NCI-H2171 (cell line): ENCODE measurements at regions not wholly inside any gene's neighbourhood (a gene's known extent, or its start where the extent isn't known, plus 50 kb on each side); places are given as distances from the start of the nearest gene placed in this dataset.
"Not testable (repeated sequence)": the region's sequence is repeated elsewhere in the genome, so short reads cannot be mapped to it uniquely, and the experiment has no call there.

ENCODE experiments used
- DNase-seq: peaks from one replicate; lab custom pipeline; 2025; lab: John Stamatoyannopoulos, UW

DNA sequence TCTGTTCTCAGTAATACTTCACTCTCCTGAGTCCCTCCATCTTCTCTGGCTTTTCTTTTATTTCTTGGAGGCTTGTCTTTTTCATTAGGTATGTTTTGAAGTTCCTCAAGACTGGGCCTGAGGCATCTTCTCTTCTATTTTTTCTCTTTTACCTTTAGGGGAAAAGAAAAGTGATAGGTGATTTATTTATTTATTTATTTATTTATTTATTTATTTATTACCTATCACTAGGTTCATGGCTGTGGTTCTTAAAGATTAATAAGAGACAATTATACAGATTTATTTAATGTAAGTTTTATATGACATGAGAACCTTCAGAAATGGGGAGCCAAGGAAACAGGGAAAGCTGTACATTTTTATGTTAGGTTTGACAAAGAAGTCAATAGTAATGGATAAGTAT is 330.3 kb upstream of the RBMS3 start:
- DNase-seq, result no peak

DNA sequence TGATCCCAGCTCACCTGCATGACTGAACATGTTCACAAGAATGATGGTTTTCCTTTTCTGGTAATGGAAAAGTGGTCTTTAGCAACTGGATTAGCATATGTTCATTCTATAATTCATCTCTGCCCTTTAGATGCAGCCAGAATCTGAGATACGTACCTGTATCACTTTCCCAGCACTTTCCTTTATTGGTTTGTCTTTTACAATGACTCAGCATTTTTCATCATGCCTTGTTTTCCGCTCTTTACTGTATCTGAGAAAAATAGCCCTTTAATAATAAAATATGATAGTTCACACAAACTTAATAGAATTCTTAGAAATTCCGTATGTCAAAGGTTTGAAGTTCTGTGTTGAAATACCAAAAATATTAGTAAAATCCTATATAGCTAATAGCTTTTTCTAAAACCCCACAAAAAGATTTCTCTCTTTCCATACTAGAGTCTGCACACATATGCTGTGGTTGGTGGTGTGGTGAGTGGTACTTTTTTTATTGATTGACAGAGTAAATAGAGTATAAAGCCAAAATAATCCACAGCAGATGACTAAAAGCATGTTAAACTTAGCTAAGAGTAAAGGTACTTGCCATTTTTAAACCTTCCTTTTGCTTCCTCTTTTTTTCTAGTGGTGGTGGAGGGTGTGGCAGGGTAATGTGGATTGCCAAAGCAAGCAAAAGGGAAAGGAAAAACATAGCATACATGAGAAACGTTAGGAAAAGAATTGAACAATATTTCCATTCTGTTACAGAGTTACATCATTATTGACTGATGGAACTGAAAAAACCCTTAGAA is 328.9 kb upstream of the RBMS3 start:
- DNase-seq, result no peak

DNA sequence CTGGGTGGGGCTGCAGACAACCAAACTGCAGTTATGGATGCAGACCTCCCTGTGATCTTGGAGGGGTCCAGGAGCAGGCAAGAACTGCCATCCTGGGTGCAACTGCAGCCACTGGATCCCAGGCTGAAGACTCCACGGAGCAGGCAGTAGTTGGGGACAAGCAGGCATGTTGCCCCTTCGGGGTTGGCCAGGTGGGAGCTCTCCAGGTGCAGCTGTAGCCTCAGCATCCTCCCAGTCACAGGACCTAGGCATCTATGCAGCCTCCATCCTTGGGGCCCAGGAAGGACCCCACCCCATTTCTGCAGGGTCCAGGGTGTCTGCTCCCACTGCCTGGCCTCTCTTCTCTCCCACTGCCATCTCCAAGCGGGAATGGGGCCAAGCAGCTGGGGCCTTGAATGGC is 322.2 kb upstream of the RBMS3 start:
- DNase-seq, result no peak

DNA sequence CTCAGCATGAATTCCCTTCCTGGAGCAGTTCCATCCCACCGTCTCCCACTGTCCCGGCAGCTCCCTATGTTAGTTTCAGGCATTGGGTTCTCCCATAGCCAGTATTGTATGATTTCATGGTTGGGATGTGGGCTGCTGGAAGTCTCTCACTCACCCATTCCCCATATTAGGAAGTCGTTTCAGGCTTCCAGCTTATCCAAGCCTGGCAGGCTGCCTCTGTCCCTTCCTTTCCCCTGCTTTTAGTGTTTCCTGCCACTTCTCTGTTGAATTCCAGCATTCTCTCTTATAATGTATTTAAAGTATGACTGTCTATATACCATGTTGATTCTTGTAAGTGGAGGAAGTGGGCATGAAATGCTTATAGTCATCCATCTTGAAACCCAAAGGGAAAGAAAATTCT is 309.7 kb upstream of the RBMS3 start:
- no peak for DNase-seq

DNA sequence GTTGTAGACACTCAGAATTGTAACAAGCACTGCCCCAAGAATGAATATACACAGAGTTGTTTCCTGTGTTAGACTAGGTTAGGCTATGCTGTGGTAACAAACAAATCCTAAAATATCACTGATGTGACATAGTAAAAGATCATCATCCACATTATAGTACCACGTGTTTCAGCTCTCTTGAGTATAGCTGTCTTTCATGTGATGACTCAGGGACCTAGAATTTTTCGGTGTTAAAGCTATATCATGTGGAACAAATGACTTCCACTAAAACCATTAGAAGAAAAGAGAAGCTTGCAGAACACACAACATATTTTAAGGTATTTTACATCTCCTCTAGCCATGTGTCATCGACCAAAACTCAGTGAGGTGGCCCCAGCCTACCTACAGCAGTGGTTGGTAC is 307.9 kb upstream of the RBMS3 start:
- DNase-seq, result no peak

DNA sequence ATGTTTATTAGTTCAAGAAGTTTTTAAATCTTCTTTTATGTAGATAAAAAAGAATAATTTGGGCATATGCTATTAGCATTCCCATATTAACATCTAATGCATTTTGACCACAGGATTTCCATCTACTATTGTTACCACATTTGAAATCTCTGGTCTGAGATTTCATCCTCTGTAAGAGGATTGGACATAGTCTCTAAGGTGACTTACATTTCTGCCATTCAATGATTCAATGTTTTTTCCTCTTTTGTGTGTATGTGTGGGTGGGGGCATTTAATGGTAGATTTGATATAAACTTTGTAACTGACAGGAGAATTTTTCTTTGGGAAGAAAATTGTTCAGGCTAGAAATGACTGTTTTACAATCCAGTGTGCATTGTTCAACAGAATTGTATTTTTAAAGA is 307.3 kb upstream of the RBMS3 start:
- no peak for DNase-seq

DNA sequence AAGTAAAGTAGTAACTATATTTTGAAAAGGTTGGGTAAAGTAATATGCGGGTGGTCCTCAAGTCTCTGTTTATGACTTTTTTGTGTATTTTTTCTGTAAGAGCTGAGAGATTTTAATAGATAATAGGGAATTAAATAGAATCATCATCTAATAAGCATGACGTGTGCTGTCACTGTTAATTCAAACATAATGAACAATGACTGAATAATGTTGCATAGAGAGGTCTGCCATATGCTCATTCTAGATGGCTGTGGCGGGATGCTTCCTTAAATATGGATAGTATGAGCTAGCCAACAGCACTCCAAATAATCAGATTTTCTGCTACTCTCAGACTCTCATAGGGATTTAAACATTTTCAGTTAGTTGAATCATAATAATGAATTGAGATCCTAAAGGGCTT is 302.8 kb upstream of the RBMS3 start:
- no peak for DNase-seq

DNA sequence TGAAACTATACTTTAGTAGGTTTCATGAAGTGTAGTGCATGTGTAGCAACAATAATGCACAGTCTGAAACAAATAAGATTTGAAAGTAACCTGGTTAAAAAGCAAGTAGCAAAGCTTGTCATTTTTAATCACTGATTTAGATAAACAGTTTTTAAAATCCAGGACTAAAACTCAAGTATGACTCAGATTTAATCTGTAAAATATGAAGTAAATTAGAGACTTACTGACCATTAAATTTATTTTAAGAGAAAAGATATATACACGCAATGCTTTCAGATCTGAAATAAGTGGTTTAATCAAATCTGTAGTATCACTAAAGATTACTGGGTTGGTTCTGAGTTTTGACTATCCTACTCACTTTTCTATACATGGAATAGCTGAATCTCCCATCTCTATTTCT is 300.7 kb upstream of the RBMS3 start:
- no peak for DNase-seq

DNA sequence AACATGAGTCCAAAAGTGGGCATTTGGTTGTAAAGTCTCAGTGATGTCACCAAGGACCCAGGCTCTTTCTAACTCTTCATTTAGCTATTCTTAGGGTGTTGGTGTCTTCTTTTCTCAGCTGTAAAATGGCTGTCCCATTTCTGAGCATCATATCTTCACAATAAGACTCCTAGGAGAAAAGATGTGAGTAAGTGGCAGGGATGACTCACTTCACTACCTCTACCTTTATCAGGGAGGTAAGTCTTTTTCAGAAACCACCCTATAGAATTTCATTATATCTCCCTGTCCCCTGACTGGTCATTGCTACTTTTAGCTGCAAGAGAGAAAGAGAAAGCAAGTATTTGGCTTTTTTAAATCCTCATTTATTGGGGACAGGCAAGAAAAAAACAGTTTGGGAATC is 300.2 kb upstream of the RBMS3 start:
- DNase-seq, result no peak

DNA sequence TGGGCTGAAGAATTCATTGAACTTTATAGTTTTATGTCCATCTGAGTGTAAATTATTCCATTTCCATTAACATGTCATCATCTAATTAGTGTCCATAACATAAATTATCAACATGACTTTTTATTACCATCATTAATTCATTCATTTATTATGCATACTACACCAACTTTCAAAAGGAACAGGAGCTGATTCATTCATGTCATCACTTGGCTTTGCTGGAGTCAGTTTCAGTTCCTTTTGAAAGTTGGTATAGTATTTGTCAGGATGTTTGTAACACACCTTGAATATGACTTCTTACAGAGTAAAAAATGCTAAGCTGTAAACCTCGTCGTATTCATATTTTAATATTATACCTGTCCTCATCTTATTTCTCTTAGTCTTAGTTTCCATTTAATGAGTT is 298.0 kb upstream of the RBMS3 start:
- DNase-seq, result no peak

DNA sequence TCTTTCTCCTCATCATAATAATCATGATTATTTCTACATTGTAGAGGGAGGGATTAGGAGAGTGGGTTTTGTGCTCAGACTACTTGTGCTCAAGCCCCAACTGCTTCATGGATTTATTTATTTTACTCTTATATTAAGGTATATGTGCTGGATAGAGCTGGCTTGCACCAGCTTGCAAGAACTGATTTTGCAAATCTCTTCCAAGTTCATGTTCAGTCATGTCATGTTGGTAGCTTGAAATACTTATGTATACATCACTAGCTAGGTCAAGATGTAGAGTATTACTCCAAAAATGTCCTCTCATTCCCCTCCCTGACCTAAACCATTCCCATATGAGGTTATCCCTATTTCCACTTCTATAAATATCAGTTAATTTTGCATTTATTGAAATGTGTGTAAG is 293.9 kb upstream of the RBMS3 start:
- no peak for DNase-seq

DNA sequence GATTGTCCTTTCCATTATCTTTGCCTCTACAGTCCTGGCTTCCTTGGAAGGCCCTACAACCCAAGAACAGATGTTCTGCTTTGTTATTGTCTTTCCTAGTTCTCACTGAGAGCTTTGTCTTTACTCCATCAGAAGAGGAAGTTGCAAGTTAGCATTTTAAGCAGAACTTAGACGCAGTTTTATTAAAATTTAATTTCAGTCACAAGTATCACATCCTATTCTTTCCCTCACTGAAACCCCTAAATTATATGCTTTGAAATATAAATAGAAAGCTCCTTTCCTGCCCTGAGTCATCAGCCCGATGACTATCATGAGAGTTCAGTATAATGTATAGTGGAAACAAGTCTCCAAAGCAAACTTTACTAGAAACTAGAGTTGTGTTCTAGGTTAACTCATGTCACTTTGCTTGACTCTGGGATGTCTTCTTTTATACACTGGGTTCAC is 291.2 kb upstream of the RBMS3 start:
- DNase-seq, result no peak

DNA sequence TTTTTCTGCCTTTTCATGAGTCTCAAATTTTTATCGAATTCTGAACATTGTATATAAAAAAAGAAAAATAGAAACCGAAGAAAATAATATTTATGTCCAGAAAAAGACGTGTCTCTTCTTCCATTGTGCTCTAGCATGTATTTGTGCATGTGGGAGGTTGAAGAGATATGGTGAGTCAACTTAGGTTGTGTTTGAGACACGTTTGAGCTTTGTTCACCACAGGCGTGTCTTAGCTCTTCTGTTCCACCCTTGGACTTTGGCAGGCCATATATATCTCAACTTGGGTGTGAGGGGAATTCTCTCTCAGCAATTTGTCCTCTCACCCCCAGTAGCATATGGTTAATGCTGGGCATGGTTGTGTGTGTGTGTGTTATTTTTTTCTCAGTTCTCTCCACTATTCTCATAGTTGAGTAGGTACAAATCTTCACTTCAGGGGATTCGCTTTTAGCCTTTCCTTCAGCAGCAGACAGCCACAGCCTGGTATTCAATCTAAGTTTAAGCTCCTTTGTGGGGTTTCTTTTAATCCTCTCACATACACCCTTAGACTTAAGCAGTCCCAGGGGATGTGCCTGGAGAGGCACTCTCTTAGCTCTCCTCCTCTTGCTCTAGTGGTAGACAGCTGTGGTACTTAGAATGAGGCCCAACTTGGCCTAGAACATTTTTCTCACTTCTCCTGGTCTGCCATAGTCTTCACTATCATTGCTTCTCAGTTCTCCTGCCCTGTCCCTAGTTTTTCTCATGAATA is 286.5 kb upstream of the RBMS3 start:
- DNase-seq, result no peak

DNA sequence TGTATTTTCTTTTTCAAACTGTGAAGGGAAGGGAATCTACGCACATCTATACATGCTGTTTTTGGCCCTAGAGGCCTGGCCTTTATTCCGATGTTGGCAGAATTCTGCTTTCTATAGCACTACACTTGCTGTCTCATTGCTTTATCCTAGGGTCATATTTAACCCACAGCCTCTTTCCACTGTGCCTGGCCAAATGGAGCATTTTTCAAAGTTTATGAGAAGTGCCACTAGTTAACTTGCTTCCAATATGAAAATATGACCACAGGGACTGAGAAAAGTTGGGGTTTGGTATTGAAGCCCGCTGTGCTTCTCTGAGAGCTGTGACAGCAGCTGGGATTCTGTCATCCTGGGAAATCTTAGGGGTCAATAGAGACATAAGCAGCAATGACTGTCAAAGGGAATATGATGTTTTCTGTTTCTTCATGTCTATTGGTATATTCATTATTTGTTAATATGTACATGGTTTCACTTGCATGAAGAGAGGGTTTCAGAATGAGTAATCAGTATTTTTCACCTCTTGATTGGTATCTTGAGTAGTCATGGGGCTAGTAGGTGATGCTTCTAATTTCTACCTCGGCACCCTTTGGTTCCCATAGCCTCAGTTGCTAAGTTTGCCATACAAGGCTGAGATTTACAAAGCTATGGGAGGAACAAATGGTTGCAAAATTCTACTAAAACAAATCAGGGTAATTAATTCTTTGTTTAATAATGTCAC is 275.8 kb upstream of the RBMS3 start:
- DNase-seq, result no peak

DNA sequence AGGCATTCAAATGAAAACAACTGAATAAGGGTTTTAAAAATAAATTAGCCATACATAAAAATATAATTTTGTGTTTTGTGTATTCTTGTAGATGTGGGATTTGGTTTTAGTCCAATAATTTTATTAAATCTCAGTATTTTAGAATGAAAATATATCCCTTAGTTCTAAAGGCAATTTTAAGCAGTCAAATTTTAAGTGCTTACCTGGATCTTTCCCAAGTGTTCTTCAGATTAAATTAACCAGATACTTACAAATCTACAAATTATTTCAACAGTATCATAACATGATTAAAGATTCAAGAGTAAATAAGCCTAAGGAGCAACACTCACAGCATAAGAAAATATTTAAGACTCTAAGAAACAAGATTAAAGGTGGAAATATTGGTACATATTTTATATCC is 275.0 kb upstream of the RBMS3 start:
- no peak for DNase-seq

DNA sequence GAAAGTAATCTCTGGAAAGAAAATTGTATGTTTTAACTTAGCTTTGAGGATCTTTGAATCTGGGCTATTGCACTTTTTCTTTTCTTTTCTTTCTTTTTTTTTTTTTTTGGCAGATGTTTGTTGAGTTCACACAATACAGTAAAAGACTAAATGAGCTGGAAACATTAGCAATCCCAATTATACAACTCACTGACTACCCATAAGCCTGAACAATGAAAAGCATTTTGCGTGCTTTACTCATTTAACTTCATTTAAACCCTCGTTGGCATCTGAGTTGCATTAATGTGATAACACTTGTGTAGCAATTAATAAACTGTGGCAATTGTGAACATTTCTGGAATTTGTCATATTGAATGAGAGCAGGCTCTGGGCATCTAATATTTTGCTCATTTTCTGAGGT is 269.4 kb upstream of the RBMS3 start:
- DNase-seq, result no peak

DNA sequence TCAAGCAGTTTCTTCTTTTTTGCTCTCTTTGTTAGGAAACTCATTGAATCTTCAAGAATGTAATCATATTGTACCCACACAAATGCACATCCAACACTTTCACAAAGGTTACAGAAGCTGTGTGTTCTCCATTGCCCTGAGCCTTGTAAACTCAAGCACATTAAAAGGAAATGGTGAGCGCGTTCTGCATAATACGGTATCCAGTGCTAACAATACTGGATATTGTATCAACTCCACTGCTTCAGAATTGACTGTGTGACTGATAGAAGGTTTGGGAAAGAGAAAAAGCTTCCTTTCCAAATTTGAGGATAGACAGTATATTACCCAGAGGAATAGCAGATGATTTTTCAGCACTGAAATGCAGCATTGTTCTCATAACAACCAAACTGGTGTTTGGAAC is 268.9 kb upstream of the RBMS3 start:
- no peak for DNase-seq

DNA sequence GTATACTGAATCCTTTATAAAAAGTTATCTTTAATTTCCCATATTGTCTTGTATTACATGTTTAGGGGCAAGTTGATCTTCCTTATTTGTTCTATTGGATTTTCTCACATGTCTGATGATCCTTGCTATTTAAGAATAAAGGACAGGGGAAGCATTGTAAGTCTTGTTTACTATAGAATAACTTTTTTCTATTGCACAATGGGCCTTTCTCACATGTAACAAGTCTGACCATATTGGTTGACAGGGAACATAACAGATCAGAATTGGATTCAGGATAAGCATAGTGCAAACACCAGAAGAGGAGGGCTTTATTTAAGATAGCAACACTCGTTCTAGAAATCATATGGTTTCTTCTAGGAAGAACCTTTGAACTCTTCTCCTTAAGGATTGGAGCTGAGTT is 257.9 kb upstream of the RBMS3 start:
- no peak for DNase-seq

DNA sequence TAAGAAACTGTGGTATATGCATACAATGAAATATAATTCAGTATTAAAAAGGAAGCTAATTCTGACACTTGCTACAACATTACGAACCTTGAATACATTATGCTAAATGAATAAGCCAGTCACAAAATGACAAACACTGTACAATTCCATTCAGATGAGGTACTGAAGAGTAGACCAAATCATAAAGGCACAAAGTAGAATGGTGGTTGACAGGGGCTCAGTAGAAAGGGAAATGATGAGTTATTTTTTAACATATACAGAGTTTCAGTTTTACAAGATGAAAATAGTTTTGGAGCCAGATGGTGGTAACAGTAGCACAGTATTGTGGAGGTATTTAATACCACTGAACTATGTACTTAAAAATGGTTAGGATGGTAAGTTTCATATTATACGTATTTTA is 254.6 kb upstream of the RBMS3 start:
- no peak for DNase-seq

DNA sequence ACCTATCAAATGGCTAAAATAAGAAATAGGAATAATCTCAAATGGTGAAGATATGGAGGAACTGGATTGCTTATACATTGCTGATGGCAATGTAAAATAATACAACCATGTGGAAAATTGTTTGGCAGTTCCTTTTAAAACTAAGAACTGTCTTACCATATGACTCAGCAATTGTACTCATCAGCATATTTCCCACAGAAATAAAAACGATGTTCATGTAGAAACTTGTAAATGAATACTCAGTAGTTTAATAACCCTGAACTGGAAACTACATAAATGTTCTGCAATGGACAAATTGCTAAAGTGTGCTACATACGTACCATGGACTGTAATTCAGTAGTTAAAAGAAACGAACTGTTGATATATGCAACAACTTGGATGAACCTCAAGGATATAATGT is 253.9 kb upstream of the RBMS3 start:
- no peak for DNase-seq

DNA sequence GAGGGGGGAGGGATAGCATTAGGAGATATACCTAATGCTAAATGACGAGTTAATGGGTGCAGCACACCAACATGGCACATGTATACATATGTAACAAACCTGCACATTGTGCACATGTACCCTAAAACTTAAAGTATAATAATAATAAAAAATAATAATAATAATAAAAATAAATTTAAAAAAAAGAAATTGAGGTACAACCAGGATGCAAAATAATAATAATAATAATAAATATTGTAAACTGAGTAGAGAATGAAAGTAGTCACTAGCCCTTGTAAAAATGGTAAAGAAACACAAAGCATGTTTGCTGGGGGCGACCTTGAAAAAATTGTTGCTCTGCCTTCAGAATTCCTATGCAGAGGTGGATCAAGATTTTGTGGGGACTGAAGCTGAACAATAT is 249.7 kb upstream of the RBMS3 start:
- not testable (repeated sequence) for DNase-seq

DNA sequence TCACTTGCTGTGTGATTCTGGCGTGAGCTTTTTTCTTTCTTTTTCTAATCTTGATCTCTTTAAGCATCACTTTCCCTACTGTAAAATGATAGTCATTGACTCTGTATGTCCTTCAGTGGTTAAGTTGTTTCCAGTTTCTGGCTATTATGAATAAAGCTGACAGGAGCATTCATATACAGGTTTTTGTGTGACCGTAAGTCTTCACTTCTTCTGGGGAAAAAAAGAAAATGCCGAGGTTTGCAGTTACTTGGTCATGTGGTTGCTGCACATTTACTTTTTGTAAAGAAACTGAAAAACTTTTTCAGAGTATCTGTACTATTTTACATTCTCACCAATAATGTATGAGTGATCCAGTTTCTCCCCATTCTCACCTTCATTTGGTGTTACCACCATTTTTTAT is 247.4 kb upstream of the RBMS3 start:
- no peak for DNase-seq

DNA sequence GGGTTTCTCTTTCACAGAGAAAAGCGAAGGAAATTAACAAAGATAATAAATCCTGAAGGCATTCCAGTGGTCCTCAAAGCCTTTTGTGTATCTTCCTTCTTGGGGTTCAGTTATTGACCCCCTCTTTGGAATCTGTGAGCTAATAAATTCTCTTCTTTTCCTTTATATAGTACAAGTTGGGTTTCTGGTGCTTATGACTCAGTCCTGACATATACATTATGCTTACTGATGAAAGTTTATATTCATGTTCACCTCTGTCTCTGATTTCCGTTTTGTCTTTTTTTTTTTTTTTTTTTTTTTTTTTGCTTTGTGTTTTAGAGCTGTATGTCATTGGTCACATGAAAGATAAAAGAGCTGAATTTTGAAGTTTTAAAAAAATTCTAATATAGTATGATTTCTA is 230.7 kb upstream of the RBMS3 start:
- DNase-seq, result no peak
